GM21390 (cell line): ENCODE measurements at regions not wholly inside any gene's neighbourhood (a gene's known extent, or its start where the extent isn't known, plus 50 kb on each side); places are given as distances from the start of the nearest gene placed in this dataset.

Experiments
- ATAC-seq: cut with Tn5 transposase; IDR thresholded peaks from one replicate; pipeline ENCODE4 v1.9.1; 2021; ENCODE audit not compliant: unreplicated experiment

DNA sequence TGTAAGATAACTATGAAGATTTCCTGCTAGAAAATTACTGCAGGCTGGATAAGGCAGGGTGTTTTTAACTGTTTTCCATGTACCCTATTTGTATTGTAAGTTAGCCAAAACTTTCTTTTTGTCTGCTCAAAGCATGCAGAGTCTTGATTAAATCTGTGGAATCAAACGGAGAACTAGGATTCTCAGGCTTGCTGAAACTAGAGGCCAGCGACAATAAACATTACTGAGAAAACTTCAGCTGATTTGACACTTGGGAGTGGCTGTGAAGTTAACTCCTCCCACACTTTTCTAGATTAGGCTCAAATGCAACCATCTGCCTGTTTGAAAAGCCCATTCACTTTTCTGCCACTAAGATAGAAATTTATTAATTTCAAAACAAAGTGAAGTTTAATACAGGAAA, 153.2 kb upstream of the FRMD4B start:
- no peak for ATAC-seq

DNA sequence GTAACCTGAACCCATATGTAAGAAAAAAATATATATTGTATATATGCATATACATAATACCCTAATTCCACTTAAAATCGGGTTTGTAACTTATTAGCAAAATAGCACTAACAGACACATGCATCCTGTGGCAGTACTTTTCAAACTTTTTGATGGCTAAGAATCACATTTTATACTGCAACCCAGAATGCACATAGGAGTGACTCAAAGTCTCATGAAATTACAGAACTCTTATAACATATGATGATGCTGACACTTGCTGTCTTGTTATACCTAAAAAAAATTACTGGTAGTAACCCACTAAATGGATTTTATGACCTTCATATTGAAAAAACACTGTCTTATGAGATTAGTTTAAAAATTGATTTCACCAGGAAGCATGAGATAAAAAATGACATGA, 152.4 kb upstream of the FRMD4B start:
- ATAC-seq = no peak

DNA sequence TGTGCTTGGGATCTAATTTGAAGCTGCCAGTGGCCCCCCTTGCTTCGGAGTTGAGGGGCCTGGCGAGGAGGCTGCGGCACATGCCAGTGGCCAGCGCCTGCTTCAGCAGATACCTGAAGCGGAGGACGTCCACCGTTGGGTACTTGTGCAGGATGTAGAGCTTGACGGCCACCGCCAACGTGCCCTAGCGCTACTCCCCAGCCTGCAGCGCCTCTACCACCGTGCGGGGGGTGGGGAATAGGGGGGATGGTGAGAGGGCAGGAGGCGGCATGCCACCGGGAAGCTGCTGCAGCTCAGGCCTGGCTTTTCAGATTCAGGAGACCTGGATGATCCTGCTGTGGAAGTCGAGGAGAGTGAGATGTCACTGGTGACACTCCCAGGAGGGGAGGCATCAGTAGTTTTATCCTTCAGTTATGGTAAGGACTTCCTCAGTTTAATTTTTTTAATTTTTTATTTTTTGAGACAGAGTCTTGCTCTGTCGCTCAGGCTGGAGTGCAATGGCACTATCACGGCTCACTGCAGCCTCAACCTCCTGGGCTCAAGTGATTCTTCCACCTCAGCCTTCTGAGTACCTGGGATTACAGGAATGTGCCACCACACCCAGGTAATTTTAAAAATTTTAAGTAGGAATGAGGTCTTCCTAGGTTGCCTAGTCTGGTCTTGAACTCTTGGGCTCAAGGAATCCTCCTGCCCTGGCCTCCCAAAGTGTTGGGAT, 150.6 kb upstream of the FRMD4B start:
- no peak for ATAC-seq

DNA sequence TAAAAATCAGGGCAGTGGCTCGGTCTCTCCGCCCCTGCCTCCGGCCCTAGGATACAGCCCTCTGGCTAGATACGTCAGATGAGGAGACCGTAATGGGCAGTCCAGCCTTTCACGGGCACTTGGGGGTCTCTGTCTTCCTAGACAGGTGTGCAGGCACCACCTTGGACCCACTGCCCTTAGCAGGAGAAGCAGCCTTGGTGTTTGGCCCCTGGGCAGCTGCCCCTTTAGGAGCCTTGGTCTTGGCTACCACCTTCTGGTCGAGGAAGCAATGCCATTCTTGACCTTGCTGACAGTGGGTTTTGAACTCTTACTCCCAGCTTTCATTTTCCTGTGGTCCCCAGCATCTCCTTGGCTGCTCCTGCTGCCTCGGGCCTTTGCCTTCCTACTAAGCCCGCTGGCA, 149.7 kb upstream of the FRMD4B start:
- ATAC-seq = no peak

DNA sequence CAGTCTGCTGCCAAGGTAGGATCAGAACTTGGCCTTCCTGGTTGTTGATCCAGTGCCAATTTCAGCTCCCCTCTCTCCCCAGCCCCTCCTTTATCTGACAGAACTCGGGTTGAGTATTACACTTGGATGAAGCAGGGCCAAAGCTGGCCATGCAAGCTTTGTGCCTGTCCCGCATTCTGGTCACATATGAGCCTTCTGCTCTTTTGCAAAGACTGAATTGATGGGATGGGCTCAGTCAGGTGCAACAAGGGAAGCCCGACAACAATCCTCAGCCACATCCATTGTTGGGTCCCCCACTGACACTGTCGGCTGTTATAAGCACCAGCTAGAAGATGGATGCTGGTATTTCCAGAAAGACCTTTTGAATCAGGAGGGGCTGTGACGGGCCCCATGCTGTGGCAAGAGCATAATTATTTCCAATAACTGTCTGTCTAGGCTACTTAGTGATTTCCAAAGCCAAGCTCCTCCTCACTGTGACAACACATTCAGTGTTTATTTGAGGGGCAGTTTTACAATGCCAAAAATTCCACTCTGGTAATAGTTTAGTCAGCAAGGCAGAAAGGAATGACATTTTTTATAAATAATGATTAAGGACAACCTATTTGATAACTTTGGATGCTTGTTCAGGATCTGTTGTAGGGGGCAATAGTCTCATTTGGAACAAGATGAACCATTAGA, 146.8 kb upstream of the FRMD4B start:
- no peak for ATAC-seq

DNA sequence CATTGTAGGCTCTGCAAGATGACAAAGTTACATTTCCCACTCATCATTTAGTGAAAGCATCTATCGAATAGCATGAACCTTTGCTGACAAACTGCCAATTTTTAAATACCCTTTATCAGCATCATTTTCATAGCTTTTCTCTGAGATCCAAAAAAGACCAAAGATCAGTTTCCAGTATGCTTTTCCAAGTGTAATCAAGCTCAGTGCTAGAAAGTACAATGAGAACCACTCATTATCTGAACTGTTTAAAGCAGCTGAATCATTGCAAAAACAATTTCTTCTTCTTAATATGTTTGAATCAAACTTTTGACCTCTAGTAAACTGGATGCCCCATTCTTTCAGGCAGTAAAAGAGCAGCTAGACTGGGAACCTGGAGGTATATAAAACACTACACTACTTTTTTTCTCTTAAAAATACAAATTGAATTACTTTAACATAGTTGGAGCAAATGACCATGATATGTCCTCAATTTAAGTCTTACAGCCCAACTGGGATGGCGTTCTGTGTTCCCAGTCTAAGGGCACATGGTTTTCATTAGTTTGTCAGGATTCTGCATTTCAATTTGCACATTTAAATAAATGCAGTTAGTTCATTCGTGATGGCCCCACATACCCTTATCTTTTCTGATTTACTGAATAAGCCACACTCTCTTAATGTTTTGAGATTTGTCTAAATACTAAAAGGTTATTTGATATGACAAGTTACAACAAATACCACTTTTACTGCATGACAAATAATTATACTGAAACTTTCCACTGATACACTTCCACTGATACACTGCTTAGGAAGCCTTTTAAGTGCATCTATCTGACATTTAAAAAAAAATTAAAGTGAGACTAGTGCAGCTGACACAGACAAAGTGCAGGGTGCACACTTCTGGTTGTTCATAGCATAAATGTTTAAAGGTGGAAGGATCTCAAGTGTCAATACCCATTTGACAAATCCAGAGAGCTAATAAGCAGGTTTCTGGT, 146.0 kb upstream of the FRMD4B start:
- no peak for ATAC-seq

DNA sequence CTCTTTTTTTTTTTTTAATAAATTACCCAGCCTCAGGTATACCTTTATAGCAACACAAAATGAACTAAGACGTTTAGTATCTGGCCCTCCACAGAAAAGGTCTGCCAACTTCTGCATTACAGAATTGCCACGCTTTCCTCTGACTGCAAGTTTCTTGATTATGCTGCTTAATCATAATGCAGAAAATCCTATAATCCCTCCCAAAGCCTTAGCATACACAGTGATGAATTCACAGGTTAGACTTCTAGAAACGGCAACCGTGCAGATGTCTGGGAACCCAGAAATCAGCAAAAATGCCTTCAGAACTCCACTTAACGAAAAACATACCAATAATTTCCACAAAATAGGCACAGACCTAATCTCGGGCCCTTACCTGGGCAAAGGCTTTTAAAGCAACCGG, 144.7 kb upstream of the FRMD4B start:
- ATAC-seq = no peak

DNA sequence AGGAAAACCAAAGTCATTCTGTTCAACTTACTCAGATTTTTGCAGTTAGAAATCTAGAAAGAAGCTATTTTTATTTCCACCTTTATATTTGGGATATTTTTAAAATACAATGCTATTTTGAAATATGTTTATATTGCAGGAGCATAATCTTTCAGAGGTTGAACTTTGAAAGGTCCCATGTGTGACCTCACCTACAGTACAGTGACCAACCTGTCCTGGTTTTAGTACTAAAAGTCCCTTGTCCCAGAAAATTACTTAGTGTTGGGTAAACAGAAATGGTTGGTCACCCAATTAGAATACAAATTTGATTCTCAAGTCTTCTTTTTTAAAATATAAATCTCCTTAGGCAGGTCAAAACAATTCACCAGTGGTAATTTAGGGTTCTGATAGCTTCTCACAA, 141.6 kb upstream of the FRMD4B start:
- no peak for ATAC-seq

DNA sequence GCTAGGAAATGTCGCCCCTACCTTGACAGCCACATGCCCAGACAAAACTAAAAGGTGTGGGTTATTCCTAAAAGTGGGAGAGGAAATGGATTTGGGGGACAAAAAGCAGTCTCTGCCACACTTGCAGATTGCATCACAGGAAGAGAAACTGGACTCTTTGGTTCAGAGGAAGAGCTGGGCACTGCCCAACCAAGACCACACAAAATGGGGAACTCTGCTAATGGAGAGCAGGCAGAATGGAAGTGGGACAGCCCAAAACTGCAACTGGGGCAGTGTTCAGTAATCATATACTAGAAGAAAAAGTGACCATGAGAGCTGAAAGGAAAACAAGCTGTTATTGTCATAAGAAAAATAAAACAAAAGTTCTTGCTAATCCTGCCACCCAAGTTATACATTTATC, 138.9 kb upstream of the FRMD4B start:
- no peak for ATAC-seq

DNA sequence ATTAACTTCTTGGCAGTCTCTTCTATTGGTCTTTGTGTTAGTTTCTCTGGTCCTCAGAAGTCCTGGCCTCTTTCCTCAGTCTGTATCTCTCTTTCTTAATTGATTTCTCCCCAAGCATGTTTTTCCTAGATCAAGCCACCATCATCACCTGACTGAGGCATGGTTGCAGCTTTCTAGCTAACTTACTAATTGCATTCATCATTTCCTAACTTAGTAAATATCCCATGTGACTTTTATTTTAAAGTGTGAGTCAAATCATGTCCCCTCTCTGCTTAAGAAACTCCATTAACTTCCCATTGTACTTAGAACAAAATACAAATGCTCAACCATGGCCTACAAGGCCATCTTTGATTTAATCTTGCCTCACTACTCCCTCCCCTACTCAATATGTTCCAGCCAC, 135.4 kb upstream of the FRMD4B start:
- ATAC-seq = no peak

DNA sequence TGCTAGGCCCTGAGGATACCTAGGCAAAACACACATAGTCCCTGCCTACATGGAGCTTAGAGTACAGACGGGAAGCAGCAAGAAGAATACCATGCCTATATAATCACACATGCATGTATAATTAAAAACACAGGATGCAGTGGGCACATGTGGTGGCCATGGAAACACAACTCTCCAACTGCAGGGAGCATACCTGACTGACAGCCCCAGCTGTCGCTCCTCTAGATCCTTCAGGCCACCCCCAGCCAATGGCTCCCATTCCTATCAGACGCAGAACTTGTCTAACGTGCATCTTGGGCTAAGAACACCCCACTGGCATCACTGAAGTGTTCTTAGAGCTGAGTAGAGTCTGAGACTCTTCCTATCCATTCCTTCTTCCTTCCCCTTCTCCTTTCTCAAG, 125.5 kb upstream of the FRMD4B start:
- ATAC-seq = no peak

DNA sequence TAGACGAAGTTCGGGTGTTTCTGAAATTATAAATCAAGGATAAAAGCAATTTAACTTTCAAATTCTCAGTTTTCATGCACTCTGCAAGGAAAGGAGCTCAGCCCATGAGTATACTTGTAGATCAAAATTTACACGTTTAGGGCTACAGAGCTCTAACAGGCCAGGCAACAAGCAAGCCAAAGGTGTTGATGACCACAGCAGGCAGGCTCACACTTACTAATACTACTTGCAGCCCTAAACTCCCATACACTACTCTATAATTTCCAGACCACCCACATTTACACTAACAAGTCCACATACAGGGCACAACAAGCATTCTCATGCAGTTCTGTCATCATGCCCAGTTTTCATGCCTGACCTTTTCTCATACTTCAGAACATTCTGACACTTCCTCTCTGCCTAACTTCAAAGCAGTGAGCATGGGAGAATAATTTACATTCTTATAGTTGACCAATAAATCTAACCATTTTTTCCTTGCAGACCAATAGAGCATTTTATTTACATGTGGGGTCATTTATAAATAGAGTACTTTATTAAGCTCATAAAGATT, 124.7 kb upstream of the FRMD4B start:
- no peak for ATAC-seq

DNA sequence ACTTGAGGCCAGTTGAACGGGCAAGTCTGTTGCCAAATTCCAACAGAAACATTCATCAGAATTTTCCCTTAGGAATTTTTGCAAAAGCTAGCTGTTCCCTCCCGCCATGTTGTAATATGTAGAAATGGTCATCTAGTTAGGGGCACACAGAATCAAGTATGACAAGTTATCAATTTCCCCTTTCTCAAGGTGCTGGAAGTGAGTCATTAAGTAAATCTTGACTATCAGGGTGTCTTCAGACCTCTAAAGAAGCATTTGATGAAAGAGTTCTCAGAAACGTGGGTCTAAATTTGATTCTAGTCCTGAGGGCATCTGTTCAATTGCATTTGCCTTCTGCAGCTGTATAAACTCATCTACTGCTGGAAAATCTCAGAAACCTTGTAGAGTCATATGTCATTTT, 123.4 kb upstream of the FRMD4B start:
- no peak for ATAC-seq

DNA sequence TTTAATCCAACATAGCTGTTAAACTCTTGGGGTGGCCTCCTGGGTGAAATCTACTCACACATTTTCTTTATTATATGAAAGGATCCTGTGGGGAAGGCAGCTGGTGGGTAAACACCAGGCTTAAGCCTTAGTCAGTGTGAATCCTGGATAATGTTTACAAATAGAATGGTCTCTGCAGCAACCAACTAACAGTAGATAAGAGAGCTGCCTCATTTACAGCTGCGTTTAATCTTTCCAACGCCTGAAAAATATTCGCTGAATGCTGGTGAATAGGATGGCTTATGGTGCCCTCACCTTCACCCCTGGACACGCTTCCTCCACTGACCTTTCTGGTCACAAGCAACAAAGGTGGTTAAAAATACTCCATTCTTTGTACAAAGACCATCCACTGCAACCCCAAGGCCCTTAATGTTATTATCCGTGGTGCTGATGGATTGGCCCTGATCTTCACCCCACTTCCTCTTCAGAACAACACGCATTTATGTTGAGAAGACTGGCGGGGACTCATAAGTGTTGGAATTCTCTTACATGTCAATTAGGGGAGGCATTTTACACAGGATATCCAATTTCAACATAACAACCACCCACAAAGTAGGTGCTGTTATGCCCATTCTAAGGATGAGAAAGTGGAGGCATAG, 120.0 kb upstream of the FRMD4B start:
- no peak for ATAC-seq

DNA sequence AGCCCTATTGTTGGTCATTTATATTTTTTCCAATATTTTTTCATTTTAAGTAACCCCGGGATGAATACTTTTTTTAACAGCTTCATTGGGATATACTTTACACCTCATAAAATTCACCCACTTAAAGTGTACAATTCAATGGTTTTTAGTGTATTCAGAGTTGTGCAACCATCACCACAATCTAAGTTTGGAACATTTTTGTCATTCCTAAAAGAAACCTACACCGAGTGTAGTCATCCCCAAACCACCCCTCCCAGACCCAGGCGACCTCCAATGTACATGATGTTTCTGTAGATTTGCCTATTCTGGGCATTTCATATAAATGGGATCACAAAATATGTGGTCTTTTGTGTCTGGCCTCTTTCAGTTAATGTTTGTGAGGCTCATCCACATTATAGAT, 118.3 kb upstream of the FRMD4B start:
- no peak for ATAC-seq

DNA sequence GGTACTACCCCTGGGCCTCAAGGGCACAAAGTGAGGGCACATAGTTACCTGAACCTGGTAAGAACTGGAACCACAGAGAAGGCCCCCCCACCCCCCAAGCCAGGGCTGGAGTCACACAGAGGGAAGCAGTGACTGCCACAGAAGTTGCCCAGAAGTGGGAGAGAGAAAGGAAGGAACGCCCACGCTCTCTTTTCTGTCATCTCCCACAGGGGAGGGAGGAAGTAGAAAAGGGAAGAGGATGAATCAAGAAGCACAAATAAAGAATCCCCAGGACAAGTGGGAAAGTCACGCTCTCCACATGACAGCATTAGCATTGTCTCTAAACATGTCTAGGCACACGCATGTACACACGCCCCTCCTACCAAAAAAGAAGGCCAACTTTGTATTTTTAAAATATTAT, 114.7 kb upstream of the FRMD4B start:
- ATAC-seq = no peak

DNA sequence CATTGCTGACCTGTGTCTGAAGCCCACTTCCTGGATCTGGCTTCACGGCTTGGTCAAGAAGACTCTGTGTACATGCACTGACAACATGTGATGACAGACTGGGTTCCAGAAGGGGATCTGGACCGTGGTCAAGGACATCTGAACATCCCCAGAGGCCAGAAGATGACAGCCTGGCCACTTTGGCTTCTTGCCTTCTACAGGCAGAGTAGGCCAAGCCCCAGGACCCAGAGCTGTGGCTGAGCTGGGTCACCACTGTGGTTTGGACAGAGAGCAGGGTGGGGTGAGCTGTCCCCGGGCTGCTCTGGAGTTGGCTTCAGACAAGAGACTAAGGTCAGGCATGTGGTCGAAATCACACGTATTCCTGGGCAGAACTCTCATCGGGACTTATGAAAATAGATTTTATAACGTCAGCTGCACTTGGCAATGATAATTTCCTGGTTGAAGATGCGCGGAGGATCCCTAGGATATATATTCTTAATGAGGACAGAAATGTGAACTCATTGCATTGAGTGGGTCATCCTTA, 114.1 kb upstream of the FRMD4B start:
- no peak for ATAC-seq

DNA sequence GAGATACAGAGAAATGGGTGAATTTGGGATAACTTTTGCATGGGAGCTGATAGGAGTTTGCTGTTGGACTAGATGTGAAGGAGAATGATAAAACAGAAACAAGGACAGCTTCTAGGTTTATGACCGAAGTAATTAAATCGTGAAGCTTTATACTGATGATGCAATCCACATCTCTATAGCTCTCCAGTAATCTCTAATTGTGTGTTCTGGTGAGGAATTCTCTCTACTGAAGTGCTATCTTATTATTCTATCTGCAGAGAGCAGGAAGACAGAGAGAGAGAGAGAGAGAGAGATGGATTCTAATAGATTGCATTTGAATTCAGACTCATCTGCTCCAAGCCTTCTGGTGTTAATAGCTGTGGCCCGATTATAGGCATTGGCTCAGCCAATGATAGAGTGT, 113.5 kb upstream of the FRMD4B start:
- no peak for ATAC-seq

DNA sequence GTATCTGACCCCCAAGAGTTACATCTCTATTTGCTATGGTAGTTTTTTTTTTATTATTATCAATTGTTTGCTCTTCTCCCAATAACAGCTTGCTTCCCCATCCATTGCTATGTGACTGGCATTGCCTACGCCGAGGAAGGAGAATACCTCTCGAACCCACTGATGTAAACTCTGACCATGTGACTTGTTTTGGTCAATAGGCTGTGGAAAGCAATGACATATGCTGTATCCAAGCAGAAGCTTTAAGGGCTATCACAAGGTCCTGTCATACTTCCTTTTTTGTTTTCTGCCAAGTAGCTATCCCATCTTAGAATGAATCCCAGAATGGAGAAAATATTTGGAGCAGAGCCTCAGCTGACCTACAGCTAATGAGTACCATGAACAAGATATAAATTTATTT, 111.0 kb upstream of the FRMD4B start:
- ATAC-seq = no peak

DNA sequence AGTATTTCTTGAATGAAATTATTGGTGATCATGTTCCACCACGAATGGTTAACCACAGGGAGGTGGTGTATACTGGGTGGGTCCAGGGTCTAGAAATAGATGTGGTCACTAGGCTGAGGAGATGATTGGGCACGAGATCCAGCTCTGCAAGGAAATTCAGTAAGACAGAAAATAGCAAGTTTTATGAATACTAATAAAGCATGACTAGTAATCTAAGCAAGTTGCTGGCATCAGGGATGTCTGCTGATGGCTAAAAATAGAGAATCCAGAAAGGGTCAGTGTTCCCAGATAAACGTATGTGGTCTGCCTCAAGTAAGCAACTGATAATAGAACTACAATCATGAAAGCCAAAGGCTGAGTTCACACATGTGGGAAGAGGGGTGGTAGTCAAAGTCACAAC, 108.3 kb upstream of the FRMD4B start:
- no peak for ATAC-seq

DNA sequence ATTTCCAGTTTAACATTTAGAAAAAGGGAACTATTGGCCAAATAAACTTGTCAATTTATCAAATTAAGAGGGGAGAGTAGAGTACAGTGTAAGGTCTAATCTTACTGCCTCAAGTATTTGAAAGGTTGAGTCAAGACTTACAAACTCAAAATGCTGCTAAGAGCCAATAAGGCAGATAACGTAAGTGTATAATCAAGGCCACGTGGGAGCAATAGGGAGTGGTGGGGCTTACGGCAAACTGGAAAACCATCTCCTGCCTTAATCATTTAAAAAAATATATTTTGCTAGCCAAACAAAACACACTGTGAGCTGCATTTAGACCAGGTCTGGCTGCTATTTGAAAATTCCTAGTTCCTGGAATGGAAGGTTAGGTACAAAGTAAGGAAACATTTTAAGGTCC, 107.3 kb upstream of the FRMD4B start:
- ATAC-seq = no peak
